LNCAP (cell line): ENCODE measurements at regions not wholly inside any gene's neighbourhood (a gene's known extent, or its start where the extent isn't known, plus 50 kb on each side); places are given as distances from the start of the nearest gene placed in this dataset.

ENCODE experiments used
- TF ChIP-seq, protein P1 (sequence below): fragments of 450-650 bp; IDR thresholded peaks from 2 replicates; pipeline ENCODE4 v1.5.1; 2017; ENCODE audit warnings: mild to moderate bottlenecking

DNA sequence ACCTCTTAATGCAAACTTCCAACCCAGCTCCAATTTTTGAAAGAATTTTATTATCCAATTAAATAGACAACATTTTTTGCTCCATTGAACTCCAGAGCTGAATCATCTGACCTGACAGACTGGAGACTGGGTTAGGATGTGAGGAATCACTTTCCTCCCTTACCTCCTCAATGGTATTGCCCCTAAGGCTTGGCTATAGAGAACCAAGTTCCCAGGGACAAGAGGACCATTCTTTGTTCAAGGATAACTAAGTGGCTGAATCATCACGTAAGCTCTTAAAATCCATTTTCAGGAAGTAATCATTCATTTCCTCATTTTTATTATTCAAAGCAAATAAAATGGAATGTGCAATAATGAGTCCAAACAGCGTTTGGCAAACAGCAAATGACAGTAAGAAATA is 335.1 kb downstream of the GATA3 start:
- TF ChIP-seq, protein P1, sequence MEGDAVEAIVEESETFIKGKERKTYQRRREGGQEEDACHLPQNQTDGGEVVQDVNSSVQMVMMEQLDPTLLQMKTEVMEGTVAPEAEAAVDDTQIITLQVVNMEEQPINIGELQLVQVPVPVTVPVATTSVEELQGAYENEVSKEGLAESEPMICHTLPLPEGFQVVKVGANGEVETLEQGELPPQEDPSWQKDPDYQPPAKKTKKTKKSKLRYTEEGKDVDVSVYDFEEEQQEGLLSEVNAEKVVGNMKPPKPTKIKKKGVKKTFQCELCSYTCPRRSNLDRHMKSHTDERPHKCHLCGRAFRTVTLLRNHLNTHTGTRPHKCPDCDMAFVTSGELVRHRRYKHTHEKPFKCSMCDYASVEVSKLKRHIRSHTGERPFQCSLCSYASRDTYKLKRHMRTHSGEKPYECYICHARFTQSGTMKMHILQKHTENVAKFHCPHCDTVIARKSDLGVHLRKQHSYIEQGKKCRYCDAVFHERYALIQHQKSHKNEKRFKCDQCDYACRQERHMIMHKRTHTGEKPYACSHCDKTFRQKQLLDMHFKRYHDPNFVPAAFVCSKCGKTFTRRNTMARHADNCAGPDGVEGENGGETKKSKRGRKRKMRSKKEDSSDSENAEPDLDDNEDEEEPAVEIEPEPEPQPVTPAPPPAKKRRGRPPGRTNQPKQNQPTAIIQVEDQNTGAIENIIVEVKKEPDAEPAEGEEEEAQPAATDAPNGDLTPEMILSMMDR: no peak

DNA sequence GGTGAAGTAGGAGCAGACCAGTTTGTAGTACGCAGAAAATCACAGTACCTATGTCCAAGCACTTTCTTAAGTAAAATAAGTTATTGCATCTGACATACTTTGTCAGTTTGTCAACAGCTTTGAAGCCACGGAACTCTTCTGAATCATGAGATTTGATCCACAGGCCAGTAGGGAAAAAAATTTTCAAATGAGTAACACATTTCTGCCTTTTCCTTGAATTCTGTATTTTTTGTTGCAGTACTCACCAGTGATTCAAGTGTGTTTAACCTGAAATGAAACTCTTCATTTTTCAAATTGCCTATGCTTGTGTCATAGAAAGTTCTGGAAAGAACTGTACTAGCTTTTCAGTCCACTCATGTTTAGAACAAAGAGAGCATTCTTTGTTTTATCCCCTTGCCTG is 337.7 kb downstream of the GATA3 start:
- TF ChIP-seq, protein P1: no peak

DNA sequence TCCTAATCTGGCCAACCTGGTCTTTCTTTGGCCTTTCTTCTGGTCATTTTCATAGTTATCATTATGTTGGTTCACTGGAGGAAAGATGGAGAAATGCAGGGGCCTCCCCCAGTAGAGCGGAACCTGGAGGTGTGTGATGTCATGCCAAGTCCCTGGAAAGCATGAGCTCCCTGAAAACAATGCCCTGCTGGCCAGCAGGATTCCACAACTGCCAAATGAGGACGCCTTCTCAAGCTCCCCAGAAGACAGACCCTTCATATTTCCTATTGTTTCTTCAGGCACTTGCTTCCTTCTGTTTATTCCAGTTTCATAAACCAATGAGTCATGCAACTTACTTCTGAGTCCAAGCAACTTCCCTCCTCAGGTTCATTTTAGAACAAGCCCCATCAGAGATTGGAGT is 339.0 kb downstream of the GATA3 start:
- TF ChIP-seq, protein P1: no peak

DNA sequence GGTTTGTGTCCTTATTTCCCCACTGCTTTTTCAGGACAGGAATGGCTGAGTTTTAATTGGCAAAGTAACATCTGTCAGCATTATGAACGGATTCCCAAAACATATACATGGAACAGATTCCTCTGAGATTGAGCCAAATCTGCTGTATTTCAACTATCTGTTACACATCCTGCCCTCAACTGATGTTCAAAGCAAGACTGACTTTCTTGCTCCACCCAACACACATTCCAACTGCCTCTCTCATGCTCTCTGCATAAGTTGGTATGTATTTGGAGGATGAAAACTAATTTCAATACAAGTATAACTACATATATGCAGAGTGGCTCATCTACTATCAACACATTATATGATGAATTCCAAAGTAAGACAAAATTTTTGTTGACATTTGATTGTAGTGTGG is 342.2 kb downstream of the GATA3 start:
- TF ChIP-seq, protein P1: no peak

DNA sequence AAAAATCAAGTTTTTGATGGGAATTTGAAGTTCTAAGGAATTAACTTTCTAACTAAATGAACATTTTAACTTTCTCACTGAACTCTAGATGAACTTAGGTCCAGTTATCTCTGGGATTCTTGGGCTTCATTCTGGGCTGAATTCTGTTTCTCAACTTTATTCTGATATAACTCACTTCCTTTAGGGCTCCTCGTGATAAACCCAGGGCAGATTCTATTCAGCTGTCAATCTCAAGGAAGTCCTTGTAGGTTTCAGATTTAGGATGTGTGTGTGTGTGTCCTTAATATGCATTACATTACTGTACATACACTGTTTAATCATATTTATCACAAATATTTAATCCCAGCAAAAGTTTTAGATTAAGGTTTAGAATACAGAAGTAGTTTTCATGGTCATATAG is 344.3 kb downstream of the GATA3 start:
- TF ChIP-seq, protein P1: no peak

DNA sequence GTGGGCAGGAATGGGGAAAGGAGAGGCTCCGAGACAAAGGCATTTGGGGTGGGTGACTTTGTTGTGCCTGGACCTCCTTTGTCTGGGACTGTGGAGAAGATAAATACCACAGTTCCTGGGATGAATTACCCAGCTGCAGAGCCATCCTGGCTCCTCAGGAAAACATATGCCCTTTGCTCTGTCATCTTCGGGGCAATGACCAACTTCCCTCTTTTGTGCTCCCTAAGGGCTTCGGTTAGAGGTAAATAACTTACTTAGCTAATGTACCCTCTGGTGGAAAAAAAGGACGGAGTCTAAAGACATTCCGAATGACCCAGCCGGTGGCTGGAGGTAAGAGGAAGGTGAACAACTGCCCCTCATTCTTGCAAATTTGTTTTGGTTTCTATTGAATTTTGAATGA is 345.7 kb downstream of the GATA3 start:
- TF ChIP-seq, protein P1: no peak

DNA sequence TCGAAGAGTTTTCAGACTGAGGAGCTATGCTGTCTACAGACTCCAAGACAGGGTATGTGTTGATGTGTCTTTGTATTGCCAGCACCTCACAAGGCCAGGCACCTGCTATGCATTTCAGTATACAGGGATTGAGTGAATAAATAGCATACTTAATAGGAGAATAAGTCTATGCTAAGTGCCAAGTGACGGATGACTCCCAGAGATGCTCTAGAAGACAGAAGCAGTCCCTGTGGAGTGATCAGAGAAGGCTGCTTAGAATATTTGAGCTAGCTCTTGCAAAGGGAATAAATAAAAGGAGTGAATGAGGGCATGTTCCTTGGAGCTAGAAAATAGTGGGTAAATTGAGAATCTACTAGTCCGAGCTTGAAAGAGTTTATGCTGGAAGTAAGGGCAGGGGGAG is 346.4 kb downstream of the GATA3 start:
- TF ChIP-seq, protein P1: no peak

DNA sequence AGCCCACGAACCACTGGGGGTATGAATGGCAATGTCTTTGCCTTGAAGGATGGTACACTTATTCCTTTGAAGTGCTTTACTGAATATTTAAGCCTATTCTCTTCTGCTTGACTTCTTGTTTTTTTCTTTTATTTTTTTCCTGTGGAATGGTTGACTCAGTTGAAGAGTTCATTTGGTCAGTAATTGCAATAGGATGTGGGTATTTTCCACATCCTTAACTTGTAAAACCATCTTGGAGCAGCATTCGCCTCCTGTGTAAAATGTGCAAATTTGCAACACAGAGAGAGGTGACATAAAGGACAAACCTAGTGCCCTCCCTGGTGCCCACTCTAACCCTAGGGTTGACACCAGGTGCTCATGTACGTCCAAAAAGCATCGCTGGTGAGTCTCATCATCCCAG is 347.0 kb downstream of the GATA3 start:
- TF ChIP-seq, protein P1: no peak
